Esophagus squamous epithelium (tissue), 4 donors: ENCODE measurements at regions not wholly inside any gene's neighbourhood (a gene's known extent, or its start where the extent isn't known, plus 50 kb on each side); places are given as distances from the start of the nearest gene placed in this dataset.

Source experiments
- CTCF ChIP-seq, 6 experiments: fragments of 450-650 bp in 4 of 6; fragments of 200-600 bp in 2 of 6; sonication (generic) in 2 of 6; IDR thresholded peaks; one replicate each; pipeline ENCODE4 v1.5.1; 2016 to 2019; ENCODE audit warnings: antibody characterized with exemption in 6 of 6, mild to moderate bottlenecking in 4 of 6, moderate library complexity in 4 of 6
- POLR2A ChIP-seq, 4 donors: fragments of 450-650 bp; IDR thresholded peaks; one replicate each; pipeline ENCODE4 v1.6.1; 2017; ENCODE audit warnings: antibody characterized with exemption in 4 of 4, mild to moderate bottlenecking in 4 of 4, moderate library complexity in 3 of 4

- TF ChIP-seq CTCF (IDR thresholded peaks at IDR 0.05): no peak
- no peak for TF ChIP-seq POLR2A (IDR thresholded peaks at IDR 0.05)
These were observed 254.0 kb upstream of the PPP2R2D start for GRCh38 chr10:131646551-131647525.
